ENCODE measurements at regions not wholly inside any gene's neighbourhood (a gene's known extent, or its start where the extent isn't known, plus 50 kb on each side); places are given as distances from the start of the nearest gene placed in this dataset.
"Not testable (repeated sequence)": the region's sequence is repeated elsewhere in the genome, so short reads cannot be mapped to it uniquely, and the experiment has no call there.

GRCh38 chr7:82605247-82605864, 161.8 kb upstream of the CACNA2D1 start:
- Histone ChIP-seq H3K36me3 (ENCODE audit: insufficient read depth, low read length) (no peaks in the 10 kb centered on the region), H3K27me3 (ENCODE audit: insufficient read depth, low read length) (no peaks in the 10 kb centered on the region), H3K4me1 (ENCODE audit: insufficient read depth, low read length) (no peaks in the 10 kb centered on the region), H3K4me3 (ENCODE audit: low read length in 2 of 2) (no peak overlapping the region), H3K9me3 (ENCODE audit: control insufficient read depth in 1 of 2, low read length in 2 of 2) (no peaks in the 10 kb centered on the region), H3K27ac (ENCODE audit: low read depth, low read length) (no peak overlapping the region)
- intact Hi-C loops (cut with micrococcal nuclease), result no loop called here
- Mint-ChIP-seq H3K4me1 (no peaks in the 10 kb centered on the region), H3K9me3 (peaks cover 0 to 5% (median 2%) of the 10 kb centered on the region in 8 donors), H3K36me3 (no peaks in the 10 kb centered on the region), H3K27ac (no peak overlapping the region), H3K4me3 (no peak overlapping the region), H3K27me3 (no peaks in the 10 kb centered on the region)
- ChIA-PET CTCF (ENCODE audit: partially characterized antibody) (interaction anchor here (0.6 kb wide), 1 partner anchor 129 kb away, joined by 3 read pairs; no protein-coding TSS in a partner anchor), POLR2A (ENCODE audit: partially characterized antibody) (no interaction called here)
- no peak for DNase-seq

- POLR2A ChIA-PET (ENCODE audit: partially characterized antibody), result no interaction called here
- H3K27ac Mint-ChIP-seq, result no peak overlapping the region
- Histone ChIP-seq H3K27me3 (ENCODE audit: insufficient read depth, low read length) (no peaks in the 10 kb centered on the region), H3K9me3 (ENCODE audit: control insufficient read depth in 1 of 2, low read length in 2 of 2) (no peaks in the 10 kb centered on the region), H3K36me3 (ENCODE audit: insufficient read depth, low read length) (no peaks in the 10 kb centered on the region), H3K4me1 (ENCODE audit: insufficient read depth, low read length) (no peaks in the 10 kb centered on the region), H3K4me3 (ENCODE audit: low read length in 2 of 2) (no peak overlapping the region), H3K27ac (ENCODE audit: low read depth, low read length) (no peak overlapping the region)
- no peaks in the 10 kb centered on the region for H3K36me3 Mint-ChIP-seq
- no peaks in the 10 kb centered on the region for H3K27me3 Mint-ChIP-seq
- DNase-seq, result no peak
- no peaks in the 10 kb centered on the region for H3K4me1 Mint-ChIP-seq
- H3K9me3 Mint-ChIP-seq, result peaks cover 0 to 3% (median 0%) of the 10 kb centered on the region in 8 donors
- intact Hi-C loops (cut with micrococcal nuclease), result loop anchor here (5.0 kb wide), 1 partner anchor 125 kb away; no protein-coding TSS in a partner anchor
- H3K4me3 Mint-ChIP-seq, result no peak overlapping the region
- CTCF ChIA-PET (ENCODE audit: partially characterized antibody), result no interaction called here
These were observed 158.5 kb upstream of the CACNA2D1 start for GRCh38 chr7:82602066-82602465.

GRCh38 chr7:82600531-82600930, 157.0 kb upstream of the CACNA2D1 start:
- CTCF ChIA-PET (ENCODE audit: partially characterized antibody), result interaction anchor here (1.0 kb wide), 1 partner anchor 8 kb away, joined by 3 read pairs; no protein-coding TSS in a partner anchor
- no peak for DNase-seq
- no peak overlapping the region for H3K4me3 Mint-ChIP-seq

GRCh38 chr7:82599895-82600294, 156.3 kb upstream of the CACNA2D1 start:
- no peaks in the 10 kb centered on the region for H3K36me3 Mint-ChIP-seq
- CTCF ChIA-PET (ENCODE audit: partially characterized antibody), result interaction anchor here (1.0 kb wide), 1 partner anchor 8 kb away, joined by 3 read pairs; no protein-coding TSS in a partner anchor

More at GRCh38 chr7:82600531-82600930, 157.0 kb upstream of the CACNA2D1 start:
- Histone ChIP-seq H3K4me3 (ENCODE audit: low read length in 2 of 2) (no peak overlapping the region), H3K9me3 (ENCODE audit: control insufficient read depth in 1 of 2, low read length in 2 of 2) (no peaks in the 10 kb centered on the region), H3K27ac (ENCODE audit: low read depth, low read length) (no peak overlapping the region), H3K36me3 (ENCODE audit: insufficient read depth, low read length) (no peaks in the 10 kb centered on the region), H3K4me1 (ENCODE audit: insufficient read depth, low read length) (no peaks in the 10 kb centered on the region), H3K27me3 (ENCODE audit: insufficient read depth, low read length) (no peaks in the 10 kb centered on the region)
- H3K36me3 Mint-ChIP-seq, result no peaks in the 10 kb centered on the region
- intact Hi-C loops (cut with micrococcal nuclease), result loop anchor here (5.0 kb wide), 1 partner anchor 127 kb away; no protein-coding TSS in a partner anchor
- H3K27ac Mint-ChIP-seq, result no peak overlapping the region
- no peaks in the 10 kb centered on the region for H3K27me3 Mint-ChIP-seq
- POLR2A ChIA-PET (ENCODE audit: partially characterized antibody), result no interaction called here
- H3K9me3 Mint-ChIP-seq, result peaks cover 0 to 3% (median 0%) of the 10 kb centered on the region in 8 donors
- H3K4me1 Mint-ChIP-seq, result no peaks in the 10 kb centered on the region

DNA sequence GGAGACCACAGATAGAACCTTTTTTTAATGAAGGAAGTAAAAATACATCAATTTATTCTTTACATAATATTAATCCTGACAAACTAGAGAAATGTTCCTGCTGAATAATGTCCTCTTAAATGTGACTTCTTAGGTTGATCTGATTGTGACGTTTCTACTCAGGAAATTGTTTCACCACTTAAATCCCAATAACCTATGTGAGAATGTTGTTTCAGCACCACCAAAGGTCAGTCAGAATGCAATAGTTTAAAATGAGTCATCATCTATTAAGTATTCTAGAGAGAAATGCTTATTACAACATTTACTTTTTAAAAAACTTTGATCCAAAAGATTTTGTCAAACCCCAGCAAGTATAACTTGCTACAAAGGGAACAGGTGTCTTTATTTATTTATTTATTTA, 155.4 kb upstream of the CACNA2D1 start:
- ChIA-PET POLR2A (ENCODE audit: partially characterized antibody) (no interaction called here), CTCF (ENCODE audit: partially characterized antibody) (no interaction called here)
- no peaks in the 10 kb centered on the region for H3K36me3 ChIP-seq (ENCODE audit: insufficient read depth, low read length)
- H3K27ac Mint-ChIP-seq, result no peak overlapping the region
- no peaks in the 10 kb centered on the region for H3K36me3 Mint-ChIP-seq
- no peak overlapping the region for H3K4me3 ChIP-seq (ENCODE audit: low read length in 2 of 2)
- no peak for DNase-seq
- H3K9me3 ChIP-seq (ENCODE audit: control insufficient read depth in 1 of 2, low read length in 2 of 2), result no peaks in the 10 kb centered on the region
- peaks cover 0 to 3% (median 0%) of the 10 kb centered on the region in 8 donors for H3K9me3 Mint-ChIP-seq
- no peaks in the 10 kb centered on the region for H3K27me3 Mint-ChIP-seq
- H3K27me3 ChIP-seq (ENCODE audit: insufficient read depth, low read length), result no peaks in the 10 kb centered on the region
- intact Hi-C loops (cut with micrococcal nuclease), result no loop called here
- H3K4me1 Mint-ChIP-seq, result no peaks in the 10 kb centered on the region
- H3K27ac ChIP-seq (ENCODE audit: low read depth, low read length), result no peak overlapping the region
- no peak overlapping the region for H3K4me3 Mint-ChIP-seq
- no peaks in the 10 kb centered on the region for H3K4me1 ChIP-seq (ENCODE audit: insufficient read depth, low read length)

More at GRCh38 chr7:82599895-82600294, 156.3 kb upstream of the CACNA2D1 start:
- Histone ChIP-seq H3K4me3 (ENCODE audit: low read length in 2 of 2) (no peak overlapping the region), H3K36me3 (ENCODE audit: insufficient read depth, low read length) (no peaks in the 10 kb centered on the region), H3K27me3 (ENCODE audit: insufficient read depth, low read length) (no peaks in the 10 kb centered on the region), H3K4me1 (ENCODE audit: insufficient read depth, low read length) (no peaks in the 10 kb centered on the region), H3K9me3 (ENCODE audit: control insufficient read depth in 1 of 2, low read length in 2 of 2) (no peaks in the 10 kb centered on the region), H3K27ac (ENCODE audit: low read depth, low read length) (no peak overlapping the region)
- Mint-ChIP-seq H3K4me3 (no peak overlapping the region), H3K27me3 (no peaks in the 10 kb centered on the region), H3K27ac (no peak overlapping the region), H3K9me3 (peaks cover 0 to 3% (median 0%) of the 10 kb centered on the region in 8 donors), H3K4me1 (no peaks in the 10 kb centered on the region)
- POLR2A ChIA-PET (ENCODE audit: partially characterized antibody), result no interaction called here
- no peak for DNase-seq
- intact Hi-C loops (cut with micrococcal nuclease), result loop anchor here (5.0 kb wide), 1 partner anchor 127 kb away; no protein-coding TSS in a partner anchor

- H3K4me1 Mint-ChIP-seq; H3K36me3 ChIP-seq (ENCODE audit: insufficient read depth, low read length); H3K27me3 ChIP-seq (ENCODE audit: insufficient read depth, low read length); H3K36me3 Mint-ChIP-seq; H3K27me3 Mint-ChIP-seq; POLR2A ChIA-PET (ENCODE audit: partially characterized antibody); H3K9me3 Mint-ChIP-seq; H3K27ac ChIP-seq (ENCODE audit: low read depth, low read length); H3K27ac Mint-ChIP-seq; H3K4me3 ChIP-seq (ENCODE audit: low read length in 2 of 2); H3K9me3 ChIP-seq (ENCODE audit: control insufficient read depth in 1 of 2, low read length in 2 of 2); H3K4me1 ChIP-seq (ENCODE audit: insufficient read depth, low read length); intact Hi-C loops (cut with micrococcal nuclease); DNase-seq: not testable (repeated sequence)
- CTCF ChIA-PET (ENCODE audit: partially characterized antibody), result interaction anchor here (0.7 kb wide), 1 partner anchor 61 kb away, joined by 3 read pairs; no protein-coding TSS in a partner anchor
- peak overlapping the region in 1 of 8 donors; percentile 21 for H3K4me3 Mint-ChIP-seq
These were observed 152.2 kb upstream of the CACNA2D1 start for GRCh38 chr7:82595795-82596194.

GRCh38 chr7:82595176-82595575, 151.6 kb upstream of the CACNA2D1 start:
- Mint-ChIP-seq H3K4me3 (no peak overlapping the region), H3K4me1 (no peaks in the 10 kb centered on the region), H3K27me3 (no peaks in the 10 kb centered on the region), H3K9me3 (peaks cover 0 to 2% (median 0%) of the 10 kb centered on the region in 8 donors), H3K36me3 (no peaks in the 10 kb centered on the region), H3K27ac (no peak overlapping the region)
- ChIA-PET CTCF (ENCODE audit: partially characterized antibody) (interaction anchor here (0.7 kb wide), 1 partner anchor 61 kb away, joined by 3 read pairs; no protein-coding TSS in a partner anchor), POLR2A (ENCODE audit: partially characterized antibody) (no interaction called here)
- Histone ChIP-seq H3K27me3 (ENCODE audit: insufficient read depth, low read length) (no peaks in the 10 kb centered on the region), H3K9me3 (ENCODE audit: control insufficient read depth in 1 of 2, low read length in 2 of 2) (no peaks in the 10 kb centered on the region), H3K4me1 (ENCODE audit: insufficient read depth, low read length) (no peaks in the 10 kb centered on the region), H3K4me3 (ENCODE audit: low read length in 2 of 2) (no peak overlapping the region), H3K27ac (ENCODE audit: low read depth, low read length) (no peak overlapping the region), H3K36me3 (ENCODE audit: insufficient read depth, low read length) (no peaks in the 10 kb centered on the region)
- DNase-seq, result no peak
- intact Hi-C loops (cut with micrococcal nuclease), result no loop called here
